Lower lobe of right lung (tissue), 2 donors: ENCODE measurements at regions not wholly inside any gene's neighbourhood (a gene's known extent, or its start where the extent isn't known, plus 50 kb on each side); places are given as distances from the start of the nearest gene placed in this dataset.

ENCODE experiments used
- ATAC-seq, 2 donors: fragments of 200-7000 bp; cut with Tn5 transposase; one replicate each; pipeline ENCODE4 v1.9.1; 2020 to 2022; ENCODE audit warnings: mild to moderate bottlenecking in 2 of 2, moderate library complexity in 2 of 2
- DNase-seq: peaks from one replicate; pipeline ENCODE4 v3.0.0-alpha.2; 2020
- H3K27ac ChIP-seq: fragments of 200-600 bp; one replicate; pipeline ENCODE4 v1.8.0; 2022
- H3K27me3 ChIP-seq: fragments of 200-600 bp; one replicate; pipeline ENCODE4 v1.8.0; 2022; ENCODE audit warnings: low read depth
- H3K36me3 ChIP-seq: fragments of 200-600 bp; one replicate; pipeline ENCODE4 v1.8.0; 2022; ENCODE audit warnings: mild to moderate bottlenecking
- H3K4me1 ChIP-seq: fragments of 200-600 bp; one replicate; pipeline ENCODE4 v1.8.0; 2022
- H3K4me3 ChIP-seq: fragments of 200-600 bp; one replicate; pipeline ENCODE4 v1.8.0; 2022; ENCODE audit warnings: mild to moderate bottlenecking
- H3K9me3 ChIP-seq: fragments of 200-600 bp; one replicate; pipeline ENCODE4 v1.8.0; 2022
- CTCF ChIP-seq: fragments of 200-600 bp; IDR thresholded peaks from one replicate; pipeline ENCODE4 v1.8.0; 2022; ENCODE audit warnings: antibody characterized with exemption, mild to moderate bottlenecking
- intact Hi-C: fragments of 100-400 bp; cut with DNase I; formaldehyde crosslinking; loops from one replicate; pipeline ENCODE4 v1.11.0; 2022
- donor health status: DM: no; HTN: yes; CAD: no; lungs with severe emphysema.

DNA sequence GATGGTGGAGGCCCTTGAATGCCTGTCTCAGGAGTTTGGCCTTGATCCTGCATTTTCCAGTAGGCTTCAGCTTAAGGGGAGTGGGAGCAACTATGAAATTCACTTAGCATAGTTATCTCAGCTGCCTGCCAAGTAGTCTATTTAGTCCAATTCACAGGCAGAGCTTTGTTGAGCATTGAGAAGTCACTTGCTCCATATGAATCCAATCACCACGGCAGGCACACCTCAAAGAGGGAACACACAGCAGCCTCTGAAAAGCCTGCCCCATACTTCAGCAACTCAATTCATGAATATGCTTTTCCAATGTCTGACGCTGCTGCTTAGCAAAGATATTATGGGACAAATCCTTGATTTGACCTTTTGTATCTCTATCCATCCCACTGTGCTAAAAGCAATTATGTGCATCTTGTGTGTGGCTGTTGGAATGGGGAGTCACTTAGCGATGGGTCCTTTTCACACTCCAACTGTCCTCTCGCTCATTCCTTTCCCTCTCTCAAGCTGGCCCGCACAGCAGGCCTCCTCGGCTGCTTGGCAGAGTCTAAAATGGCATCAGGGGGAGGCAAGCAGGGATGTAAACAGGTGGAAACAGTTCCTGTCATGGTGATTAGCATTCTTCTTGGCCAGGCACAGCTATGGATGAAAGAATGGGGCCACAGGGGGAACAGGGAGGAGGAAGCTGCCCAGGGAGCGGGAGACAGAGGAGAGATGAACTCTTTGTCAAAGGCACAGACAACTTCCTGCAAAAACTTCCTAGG lies 56.0 kb upstream of the LRPPRC start:
- H3K9me3 ChIP-seq: no peaks in the 10 kb centered on the region
- no peak overlapping the region for H3K4me3 ChIP-seq
- no peak for TF ChIP-seq CTCF
- H3K36me3 ChIP-seq: no peaks in the 10 kb centered on the region
- no peaks in the 10 kb centered on the region for H3K27me3 ChIP-seq
- H3K4me1 ChIP-seq: no peaks in the 10 kb centered on the region
- intact Hi-C loops: no loop called here
- ATAC-seq: no peak
- H3K27ac ChIP-seq: no peak overlapping the region
- no peak for DNase-seq

- Histone ChIP-seq H3K4me3 (no peak overlapping the region), H3K27ac (no peak overlapping the region), H3K27me3 (no peaks in the 10 kb centered on the region), H3K36me3 (no peaks in the 10 kb centered on the region), H3K4me1 (no peaks in the 10 kb centered on the region), H3K9me3 (no peaks in the 10 kb centered on the region)
- ATAC-seq (no peak), DNase-seq (no peak)
- intact Hi-C loops: no loop called here
- TF ChIP-seq CTCF: no peak
These were observed 56.8 kb upstream of the LRPPRC start for GRCh38 chr2:44052584-44052983.

GRCh38 chr2:44053052-44053451 lies 57.3 kb upstream of the LRPPRC start:
- H3K4me3 ChIP-seq: no peak overlapping the region
- intact Hi-C loops: no loop called here
- DNase-seq (no peak), ATAC-seq (no peak)
- H3K27ac ChIP-seq: no peak overlapping the region
- no peaks in the 10 kb centered on the region for H3K4me1 ChIP-seq
- no peaks in the 10 kb centered on the region for H3K9me3 ChIP-seq
- H3K36me3 ChIP-seq: no peaks in the 10 kb centered on the region
- H3K27me3 ChIP-seq: no peaks in the 10 kb centered on the region
- no peak for TF ChIP-seq CTCF

DNA sequence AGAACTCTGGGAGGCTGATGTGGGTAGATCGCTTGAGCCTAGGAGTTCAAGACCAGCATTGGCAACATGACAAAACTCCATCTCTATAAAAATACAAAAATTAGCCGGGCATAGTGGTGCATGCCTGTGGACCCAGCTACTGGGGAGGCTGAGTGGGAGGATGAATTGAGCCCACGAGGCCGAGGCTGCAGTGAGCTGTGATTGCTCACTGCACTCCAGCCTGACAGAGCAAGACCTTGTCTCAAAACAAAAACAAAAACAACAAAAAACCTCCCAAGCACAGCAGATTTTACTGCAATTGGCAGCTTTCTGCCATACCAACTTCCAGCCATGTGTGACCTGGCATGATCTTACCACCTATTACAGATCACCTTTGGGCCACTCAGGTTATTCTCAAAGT lies 57.7 kb upstream of the LRPPRC start:
- H3K27me3 ChIP-seq: no peaks in the 10 kb centered on the region
- DNase-seq (no peak), ATAC-seq (no peak)
- no peak overlapping the region for H3K4me3 ChIP-seq
- intact Hi-C loops: no loop called here
- H3K36me3 ChIP-seq: no peaks in the 10 kb centered on the region
- H3K9me3 ChIP-seq: no peaks in the 10 kb centered on the region
- H3K27ac ChIP-seq: no peak overlapping the region
- TF ChIP-seq CTCF: no peak
- no peaks in the 10 kb centered on the region for H3K4me1 ChIP-seq

DNA sequence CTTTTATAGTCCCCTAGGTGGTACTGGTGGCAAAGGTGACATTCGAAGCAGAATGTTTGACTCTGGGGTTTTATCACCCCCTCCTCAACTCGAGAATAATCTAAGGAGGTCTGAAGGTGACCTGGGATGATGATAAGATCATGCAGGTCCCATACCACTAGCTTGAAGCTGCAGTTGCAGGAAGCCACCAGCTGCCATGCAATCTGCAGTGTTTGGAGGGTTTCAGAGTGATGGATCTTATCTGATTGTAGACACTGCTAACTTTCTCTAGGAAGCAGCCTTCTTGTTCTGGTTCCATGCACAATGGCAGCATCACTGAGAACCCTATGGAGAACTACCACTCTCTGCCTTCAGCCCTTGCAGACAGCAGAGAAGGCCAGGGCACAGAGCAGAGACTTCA lies 59.4 kb upstream of the LRPPRC start:
- DNase-seq (no peak), ATAC-seq (no peak)
- intact Hi-C loops: no loop called here
- no peak for TF ChIP-seq CTCF
- Histone ChIP-seq H3K27ac (no peak overlapping the region), H3K27me3 (no peaks in the 10 kb centered on the region), H3K4me1 (no peaks in the 10 kb centered on the region), H3K36me3 (no peaks in the 10 kb centered on the region), H3K9me3 (no peaks in the 10 kb centered on the region), H3K4me3 (no peak overlapping the region)
